ENCODE measurements at regions not wholly inside any gene's neighbourhood (a gene's known extent, or its start where the extent isn't known, plus 50 kb on each side); places are given as distances from the start of the nearest gene placed in this dataset.

GRCh38 chr7:155963356-155963755, 151.1 kb upstream of the SHH start:
- TF ChIP-seq SUZ12 (IDR thresholded peaks at IDR 0.05; ENCODE audit: extremely low read depth, insufficient read depth, insufficient read length) (no peak), YY1 (IDR thresholded peaks at IDR 0.05; ENCODE audit: insufficient read depth, insufficient read length) (no peak)
